Activated CD8-positive, alpha-beta memory T cell treated with anti-CD3 and anti-CD28 coated beads for 36 hours (primary cell): ENCODE measurements at regions not wholly inside any gene's neighbourhood (a gene's known extent, or its start where the extent isn't known, plus 50 kb on each side); places are given as distances from the start of the nearest gene placed in this dataset.

Source experiments
- CTCF ChIA-PET: fragments of 350-600 bp; sonication (Branson Sonifier 250); formaldehyde crosslinking; loops from one replicate; lab custom pipeline; 2021; ENCODE audit warnings: antibody characterized with exemption; lab: Charles Lee
- POLR2A ChIA-PET: fragments of 350-600 bp; sonication (Branson Sonifier 250); formaldehyde crosslinking; loops from one replicate; lab custom pipeline; 2021; ENCODE audit warnings: antibody characterized with exemption; lab: Charles Lee

DNA sequence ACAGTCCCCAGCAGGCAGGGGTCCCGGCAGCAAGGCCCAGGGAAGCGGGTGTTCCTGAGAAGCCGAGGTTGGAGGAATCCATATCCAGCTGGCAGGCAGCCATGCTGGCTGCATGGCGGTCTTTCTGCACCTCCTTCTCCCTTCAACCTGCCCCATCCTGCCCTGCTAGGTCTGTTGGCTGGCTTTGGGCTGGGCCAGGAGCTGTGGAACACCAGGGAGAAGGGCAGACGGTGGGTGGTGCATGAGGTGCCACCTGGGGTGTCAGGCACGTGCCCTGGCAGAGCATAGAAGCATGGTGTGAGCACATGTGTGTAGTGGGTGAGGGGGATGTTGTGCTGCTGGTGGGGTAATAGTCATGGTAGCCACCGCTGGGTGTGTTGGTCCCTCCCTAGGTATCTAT, 150.1 kb downstream of the PJA1 start:
- POLR2A ChIA-PET, result no interaction called here
- CTCF ChIA-PET, result no interaction called here

GRCh38 chrX:69014200-69014599, 151.1 kb downstream of the PJA1 start:
- POLR2A ChIA-PET, result no interaction called here
- CTCF ChIA-PET, result no interaction called here

GRCh38 chrX:69010339-69010738, 154.9 kb downstream of the PJA1 start:
- POLR2A ChIA-PET, result no interaction called here
- CTCF ChIA-PET, result no interaction called here

DNA sequence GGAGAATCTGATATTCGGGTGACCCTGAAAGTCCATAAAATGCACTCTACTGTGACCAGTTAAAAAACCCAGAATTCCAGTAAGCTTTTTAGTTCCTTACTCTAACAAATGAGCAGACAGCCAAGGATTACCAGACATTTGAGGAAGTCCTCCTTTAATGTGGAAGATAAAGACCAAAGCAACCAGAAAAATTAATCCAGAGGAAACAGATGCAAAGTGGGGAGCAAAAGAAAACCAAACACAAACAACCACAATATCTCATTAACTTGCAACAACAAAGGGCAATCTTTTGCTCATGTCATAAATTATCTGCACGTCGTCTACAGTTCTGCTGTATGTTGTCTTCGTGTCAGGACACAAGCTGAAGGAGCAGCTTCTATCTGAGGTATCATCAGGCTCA, 164.4 kb downstream of the PJA1 start:
- CTCF ChIA-PET, result no interaction called here
- POLR2A ChIA-PET, result no interaction called here

- ChIA-PET CTCF (no interaction called here), POLR2A (no interaction called here)
Observed at GRCh38 chrX:68999931-69000330, 165.3 kb downstream of the PJA1 start.

- ChIA-PET CTCF (no interaction called here), POLR2A (no interaction called here)
Observed at GRCh38 chrX:68999356-68999755, 165.9 kb downstream of the PJA1 start.

DNA sequence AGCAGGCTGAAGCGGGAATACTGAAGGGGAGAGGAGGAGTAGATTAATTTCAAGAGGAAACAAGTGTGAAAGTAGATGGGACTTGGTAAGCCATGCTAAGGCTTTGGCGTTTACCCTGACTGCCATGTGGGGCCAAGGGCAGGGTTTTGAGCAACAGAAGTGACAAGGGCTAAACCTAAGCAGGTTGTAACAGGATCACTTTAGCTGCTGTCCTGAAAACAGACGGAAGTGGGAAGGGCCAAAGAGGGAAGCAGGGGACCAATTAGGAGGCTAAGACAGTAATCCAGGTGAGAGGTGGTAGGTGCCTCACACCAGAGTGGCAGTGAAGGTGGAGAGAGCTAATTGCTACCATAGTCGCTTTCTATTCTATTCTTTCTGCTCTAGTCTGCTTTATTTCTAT, 166.5 kb downstream of the PJA1 start:
- ChIA-PET CTCF (no interaction called here), POLR2A (no interaction called here)

DNA sequence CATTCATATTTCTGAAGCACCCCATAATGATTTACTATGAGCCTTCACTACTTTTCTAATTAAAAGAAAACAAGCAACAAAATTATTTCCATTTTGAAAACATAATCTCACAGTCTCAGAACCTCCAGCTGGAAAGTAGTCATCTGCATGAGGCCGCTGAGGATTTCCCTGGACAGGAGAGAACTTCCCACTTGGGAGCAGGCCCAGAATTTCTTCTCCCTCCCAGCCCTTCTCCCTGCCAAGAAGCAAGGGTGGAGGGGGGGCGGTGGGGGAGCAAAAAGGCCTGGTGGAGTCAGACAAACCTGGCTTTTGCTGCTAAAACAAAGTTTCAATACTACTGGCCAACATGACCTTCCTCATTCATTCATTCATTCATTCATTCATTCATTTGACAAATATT, 167.3 kb downstream of the PJA1 start:
- POLR2A ChIA-PET, result no interaction called here
- CTCF ChIA-PET, result no interaction called here

- ChIA-PET CTCF (no interaction called here), POLR2A (no interaction called here)
Observed at GRCh38 chrX:68997511-68997910, 167.7 kb downstream of the PJA1 start.

DNA sequence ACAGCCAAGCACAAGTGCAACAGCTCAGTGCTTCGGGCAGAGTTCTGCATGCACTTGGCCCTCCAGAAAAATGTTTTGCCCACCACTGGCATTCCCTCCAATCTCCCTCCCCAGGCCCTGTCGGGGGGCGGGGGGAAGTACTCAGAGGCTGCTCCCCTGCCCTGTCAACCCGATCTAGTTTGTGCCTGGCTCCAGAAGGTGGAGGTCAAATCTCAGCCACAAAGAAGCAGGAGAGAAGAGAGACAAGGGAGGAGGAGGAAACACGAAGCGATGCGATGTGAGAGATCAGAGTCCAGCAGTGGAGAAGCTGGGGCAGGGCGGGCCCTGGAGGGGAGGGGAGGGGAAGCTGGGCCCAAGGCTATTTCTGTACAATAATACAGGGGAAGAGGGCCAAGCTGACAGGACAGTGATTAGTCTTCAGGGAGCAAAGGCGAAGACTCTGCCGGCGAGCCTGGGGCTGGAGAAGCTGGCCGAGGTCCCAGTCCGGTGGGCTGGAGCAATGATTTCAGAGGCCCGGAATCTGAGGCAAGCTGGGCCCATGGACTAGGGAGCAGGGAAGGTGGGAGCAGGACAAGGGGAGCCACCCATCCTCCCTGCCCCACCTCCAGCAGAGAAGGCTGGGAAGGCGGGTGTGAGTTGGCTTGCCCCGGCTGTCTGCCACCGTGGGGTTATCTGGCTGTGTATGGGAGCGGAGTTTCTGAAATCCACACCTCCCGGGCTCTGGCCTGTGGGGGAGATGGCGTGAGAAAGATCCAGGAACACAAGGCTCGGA, 167.1 kb downstream of the EFNB1 start:
- ChIA-PET POLR2A (no interaction called here), CTCF (no interaction called here)

- ChIA-PET CTCF (no interaction called here), POLR2A (no interaction called here)
Observed at GRCh38 chrX:68995386-68995779, 166.6 kb downstream of the EFNB1 start.

DNA sequence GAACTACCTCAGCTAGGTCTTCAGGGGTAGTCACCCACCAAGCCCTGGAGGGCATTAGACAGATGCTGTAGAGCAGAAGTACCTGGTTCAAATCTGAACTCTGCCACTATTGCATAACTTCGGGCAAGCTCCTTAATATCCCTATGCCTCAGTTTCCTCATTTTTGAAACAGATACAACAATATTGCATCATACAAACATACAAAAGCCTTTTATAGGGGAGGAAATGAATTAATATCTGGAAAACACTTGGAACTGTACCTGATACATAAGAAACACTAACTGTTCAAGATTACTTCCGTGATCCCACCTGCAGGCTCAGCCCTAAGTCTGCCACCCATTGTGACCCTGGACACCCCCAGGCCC, 166.1 kb downstream of the EFNB1 start:
- ChIA-PET POLR2A (no interaction called here), CTCF (no interaction called here)

DNA sequence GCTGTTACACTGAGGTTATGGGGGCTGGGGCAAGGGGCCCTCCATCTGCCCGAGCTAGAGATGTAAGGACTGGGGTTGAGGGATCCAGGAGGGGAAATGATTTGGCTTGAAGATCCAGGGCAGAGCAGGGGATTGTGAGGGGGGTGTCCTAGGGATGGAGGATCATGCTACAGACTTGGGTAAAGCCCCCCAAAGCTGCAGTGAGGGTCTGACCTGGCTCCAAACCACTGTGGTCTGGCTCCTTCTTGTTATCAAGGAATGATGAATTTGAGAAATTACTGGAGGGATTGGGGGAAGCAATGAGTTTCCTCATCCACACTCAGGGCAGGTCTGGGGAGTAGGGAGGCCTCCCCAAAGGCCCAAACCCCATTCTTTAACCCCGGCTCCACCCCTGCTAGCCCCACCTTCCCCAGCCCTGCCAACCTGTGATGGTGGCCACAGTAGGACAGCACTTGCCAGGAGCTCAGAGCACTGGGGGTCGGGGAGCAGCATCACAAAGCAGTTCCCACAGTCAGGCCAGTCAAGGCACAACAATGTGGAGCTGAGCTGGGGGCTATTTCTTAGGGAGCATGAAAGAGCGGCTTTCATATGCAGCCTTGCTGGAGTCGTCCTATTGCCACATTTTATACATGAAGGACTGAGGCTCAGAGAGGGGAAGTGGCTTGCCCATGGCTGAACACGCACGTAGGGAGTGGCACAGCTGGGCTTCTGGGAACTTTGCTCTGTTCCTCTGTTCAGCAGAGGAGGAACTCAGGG, 165.5 kb downstream of the EFNB1 start:
- POLR2A ChIA-PET, result no interaction called here
- CTCF ChIA-PET, result no interaction called here

GRCh38 chrX:68992821-68993397, 164.1 kb downstream of the EFNB1 start:
- POLR2A ChIA-PET, result no interaction called here
- CTCF ChIA-PET, result no interaction called here

DNA sequence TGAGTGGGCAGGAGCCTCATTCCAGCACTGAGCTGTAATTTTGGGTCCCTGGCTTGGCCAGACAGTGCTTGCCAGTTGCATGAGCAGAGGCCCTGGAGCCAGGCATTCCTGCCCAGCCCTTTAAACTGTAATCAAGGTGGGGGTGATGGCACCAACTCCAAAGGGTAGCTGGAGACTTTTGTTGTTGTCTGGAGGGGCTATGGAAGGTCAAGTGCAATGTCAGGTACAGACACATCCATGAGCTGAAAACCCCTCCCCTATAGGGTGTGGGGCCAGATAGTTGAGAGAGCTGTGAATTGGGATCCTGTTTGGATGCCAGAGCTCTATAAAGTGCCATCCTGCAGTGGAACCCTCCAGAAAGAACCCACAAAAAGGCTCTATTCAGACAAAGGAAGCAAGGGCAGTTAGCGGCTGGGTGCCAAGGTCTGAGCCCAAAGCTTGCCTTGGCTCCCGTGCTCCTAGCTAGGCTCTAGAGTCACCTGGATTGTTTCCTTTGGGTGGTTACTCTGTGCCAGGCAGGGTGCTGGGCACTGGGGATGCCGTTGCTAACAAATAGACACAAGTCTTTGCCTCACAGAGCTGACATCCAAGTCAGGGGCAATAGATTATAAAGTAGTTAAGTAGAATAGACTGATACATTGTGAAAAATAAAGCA, 163.0 kb downstream of the EFNB1 start:
- ChIA-PET CTCF (no interaction called here), POLR2A (no interaction called here)

- POLR2A ChIA-PET, result no interaction called here
- CTCF ChIA-PET, result no interaction called here
Observed at GRCh38 chrX:68990948-68991347, 162.1 kb downstream of the EFNB1 start.

GRCh38 chrX:68989865-68990606, 161.2 kb downstream of the EFNB1 start:
- POLR2A ChIA-PET, result no interaction called here
- CTCF ChIA-PET, result no interaction called here

GRCh38 chrX:68989456-68989855, 160.6 kb downstream of the EFNB1 start:
- CTCF ChIA-PET, result no interaction called here
- POLR2A ChIA-PET, result no interaction called here

DNA sequence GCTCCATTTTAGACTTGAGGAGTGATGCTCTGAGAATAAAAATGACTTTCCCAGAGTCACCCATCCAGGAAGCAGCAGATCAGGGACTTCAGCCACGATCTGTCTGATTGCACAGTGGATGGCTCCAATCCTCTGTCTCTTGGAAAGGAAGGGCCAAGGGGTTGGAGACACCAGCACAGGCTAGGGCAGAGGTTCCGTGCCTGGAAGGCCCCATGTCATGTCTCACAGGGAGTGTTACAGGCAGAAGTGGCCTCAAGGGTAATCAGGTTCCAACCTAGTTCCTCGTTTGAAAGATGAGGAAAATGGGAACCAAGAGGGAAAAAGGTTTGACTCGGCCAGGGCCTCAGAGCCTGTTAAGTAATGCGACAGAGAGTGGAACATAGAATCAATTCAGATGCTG, 160.0 kb downstream of the EFNB1 start:
- ChIA-PET POLR2A (no interaction called here), CTCF (no interaction called here)
